IPS DF 6.9 (cell line): ENCODE measurements at regions not wholly inside any gene's neighbourhood (a gene's known extent, or its start where the extent isn't known, plus 50 kb on each side); places are given as distances from the start of the nearest gene placed in this dataset.

Source experiments
- DNase-seq: peaks from one replicate; pipeline ENCODE4 v3.0.0-alpha.2; 2013; ENCODE audit warnings: low read depth, low spot score
- H3K27ac ChIP-seq: one replicate; pipeline ENCODE4 v1.5.1; 2013; ENCODE audit warnings: low read length, control low read depth
- H3K27me3 ChIP-seq: 2 replicates; pipeline ENCODE4 v1.6.1; 2013; ENCODE audit warnings: mild to moderate bottlenecking, low read length; ENCODE audit not compliant: control insufficient read depth, insufficient read depth
- H3K36me3 ChIP-seq: 2 replicates; pipeline ENCODE4 v1.6.1; 2013; ENCODE audit warnings: low read length; ENCODE audit not compliant: control insufficient read depth, insufficient read depth
- H3K4me1 ChIP-seq: 2 replicates; pipeline ENCODE4 v1.6.1; 2013; ENCODE audit warnings: low read length; ENCODE audit not compliant: control insufficient read depth, insufficient read depth
- H3K4me3 ChIP-seq: 2 replicates; pipeline ENCODE4 v1.5.1; 2013; ENCODE audit warnings: mild to moderate bottlenecking, low read length
- H3K9me3 ChIP-seq: 2 replicates; pipeline ENCODE4 v1.6.1; 2013; ENCODE audit warnings: low read length, inconsistent platforms; ENCODE audit not compliant: control insufficient read depth, insufficient read depth
- WGBS: extraction: QIAGEN DNeasy Blood & Tissue Kit; methylation state at CpG from one replicate; pipeline ENCODE4 v1.1.7; 2013; ENCODE audit warnings: mixed read lengths, missing lambda C conversion rate; ENCODE audit not compliant: insufficient read length, insufficient coverage; 5-methylcytosine and 5-hydroxymethylcytosine counted together

- no peaks in the 10 kb centered on the region for H3K9me3 ChIP-seq
- no peak overlapping the region for H3K4me3 ChIP-seq
- no peaks in the 10 kb centered on the region for H3K36me3 ChIP-seq
- H3K27me3 ChIP-seq: no peaks in the 10 kb centered on the region
- peak; percentile 48 for DNase-seq
- H3K27ac ChIP-seq: no peak overlapping the region
- WGBS: no CpG with 5 or more reads among the region's 8 CpGs
- H3K4me1 ChIP-seq: no peaks in the 10 kb centered on the region
These were observed 143.7 kb downstream of the ASCL4 start for GRCh38 chr12:107917912-107918800.

- no CpG with 5 or more reads among the region's 4 CpGs for WGBS
- Histone ChIP-seq H3K27me3 (no peaks in the 10 kb centered on the region), H3K4me1 (no peaks in the 10 kb centered on the region), H3K9me3 (no peaks in the 10 kb centered on the region), H3K36me3 (no peaks in the 10 kb centered on the region), H3K27ac (no peak overlapping the region), H3K4me3 (no peak overlapping the region)
- DNase-seq: no peak
These were observed 146.6 kb downstream of the ASCL4 start for GRCh38 chr12:107921062-107921461.

- H3K9me3 ChIP-seq: no peaks in the 10 kb centered on the region
- no peaks in the 10 kb centered on the region for H3K36me3 ChIP-seq
- no CpG with 5 or more reads among the region's 3 CpGs for WGBS
- DNase-seq: no peak
- no peaks in the 10 kb centered on the region for H3K27me3 ChIP-seq
- H3K27ac ChIP-seq: no peak overlapping the region
- no peaks in the 10 kb centered on the region for H3K4me1 ChIP-seq
- H3K4me3 ChIP-seq: no peak overlapping the region
These were observed 150.6 kb downstream of the ASCL4 start for GRCh38 chr12:107925125-107925524.

GRCh38 chr12:107929436-107929835, 154.9 kb downstream of the ASCL4 start:
- no peak overlapping the region for H3K27ac ChIP-seq
- H3K9me3 ChIP-seq: no peaks in the 10 kb centered on the region
- peak; percentile 35 for DNase-seq
- H3K4me3 ChIP-seq: no peak overlapping the region
- no CpG with 5 or more reads among the region's 12 CpGs for WGBS
- H3K36me3 ChIP-seq: no peaks in the 10 kb centered on the region
- H3K4me1 ChIP-seq: no peaks in the 10 kb centered on the region
- H3K27me3 ChIP-seq: no peaks in the 10 kb centered on the region

GRCh38 chr12:107931761-107932160, 157.3 kb downstream of the ASCL4 start:
- Histone ChIP-seq H3K27ac (no peak overlapping the region), H3K4me1 (no peaks in the 10 kb centered on the region), H3K27me3 (no peaks in the 10 kb centered on the region), H3K36me3 (no peaks in the 10 kb centered on the region), H3K9me3 (no peaks in the 10 kb centered on the region), H3K4me3 (no peak overlapping the region)
- WGBS: no CpG with 5 or more reads among the region's 5 CpGs
- DNase-seq: no peak

GRCh38 chr12:107938446-107938845, 163.9 kb downstream of the ASCL4 start:
- no peaks in the 10 kb centered on the region for H3K27me3 ChIP-seq
- no CpG with 5 or more reads among the region's 1 CpG for WGBS
- no peak overlapping the region for H3K4me3 ChIP-seq
- no peaks in the 10 kb centered on the region for H3K36me3 ChIP-seq
- H3K4me1 ChIP-seq: no peaks in the 10 kb centered on the region
- no peaks in the 10 kb centered on the region for H3K9me3 ChIP-seq
- no peak for DNase-seq
- H3K27ac ChIP-seq: no peak overlapping the region

- Histone ChIP-seq H3K27ac (no peak overlapping the region), H3K4me1 (no peaks in the 10 kb centered on the region)
- no CpG with 5 or more reads among the region's 12 CpGs for WGBS
These were observed 174.0 kb downstream of the ASCL4 start for GRCh38 chr12:107948391-107948945.

GRCh38 chr12:107951024-107951423, 176.5 kb downstream of the ASCL4 start:
- no peaks in the 10 kb centered on the region for H3K27me3 ChIP-seq
- H3K27ac ChIP-seq: no peak overlapping the region
- no peaks in the 10 kb centered on the region for H3K9me3 ChIP-seq
- no peak for DNase-seq
- H3K4me1 ChIP-seq: no peaks in the 10 kb centered on the region
- H3K36me3 ChIP-seq: no peaks in the 10 kb centered on the region
- WGBS: no CpG with 5 or more reads among the region's 2 CpGs
- H3K4me3 ChIP-seq: no peak overlapping the region

More at GRCh38 chr12:107948391-107948945, 174.0 kb downstream of the ASCL4 start:
- Histone ChIP-seq H3K4me3 (no peak overlapping the region), H3K27me3 (no peaks in the 10 kb centered on the region), H3K9me3 (no peaks in the 10 kb centered on the region), H3K36me3 (no peaks in the 10 kb centered on the region)
- no peak for DNase-seq

GRCh38 chr12:107955966-107956643, 173.0 kb upstream of the WSCD2 start:
- no CpG with 5 or more reads among the region's 6 CpGs for WGBS
- H3K27me3 ChIP-seq: no peaks in the 10 kb centered on the region
- no peak for DNase-seq
- no peaks in the 10 kb centered on the region for H3K4me1 ChIP-seq
- no peak overlapping the region for H3K27ac ChIP-seq
- H3K4me3 ChIP-seq: no peak overlapping the region
- H3K36me3 ChIP-seq: no peaks in the 10 kb centered on the region
- H3K9me3 ChIP-seq: no peaks in the 10 kb centered on the region

- Histone ChIP-seq H3K27me3 (no peaks in the 10 kb centered on the region), H3K4me1 (no peaks in the 10 kb centered on the region), H3K36me3 (no peaks in the 10 kb centered on the region), H3K9me3 (no peaks in the 10 kb centered on the region), H3K27ac (no peak overlapping the region), H3K4me3 (no peak overlapping the region)
- no peak for DNase-seq
These were observed 171.6 kb upstream of the WSCD2 start for GRCh38 chr12:107957459-107957858.
